ENCODE measurements at regions not wholly inside any gene's neighbourhood (a gene's known extent, or its start where the extent isn't known, plus 50 kb on each side); places are given as distances from the start of the nearest gene placed in this dataset.
"Not testable (repeated sequence)": the region's sequence is repeated elsewhere in the genome, so short reads cannot be mapped to it uniquely, and the experiment has no call there.

DNA sequence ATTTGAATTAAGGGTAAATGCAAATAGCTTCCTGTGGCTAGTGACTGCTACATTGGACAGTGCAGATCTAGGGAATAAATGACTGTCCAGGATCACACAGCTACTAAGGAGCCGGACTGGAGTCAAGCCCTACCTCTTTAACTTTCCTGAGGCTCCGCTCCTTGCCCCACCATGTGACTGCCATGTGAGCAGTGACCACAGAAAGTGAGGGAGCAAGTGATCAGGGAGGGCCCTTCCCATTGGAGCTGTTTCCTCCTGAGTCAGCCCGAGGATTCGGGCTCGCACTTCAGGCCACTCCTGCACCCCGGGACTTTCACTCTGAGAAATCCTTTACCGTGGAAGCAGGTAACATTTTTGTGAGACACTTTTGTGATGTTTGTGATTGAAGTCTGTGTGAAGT, 198.0 kb downstream of the ANKRD30B start:
- DNase-seq: no peak
- Mint-ChIP-seq H3K4me3 (no peak overlapping the region), H3K27ac (no peak overlapping the region), H3K9me3 (peaks cover 95% of the 10 kb centered on the region), H3K27me3 (ENCODE audit: low read depth, poor library complexity) (no peaks in the 10 kb centered on the region), H3K4me1 (no peaks in the 10 kb centered on the region), H3K36me3 (ENCODE audit: low read depth) (no peaks in the 10 kb centered on the region)
- TF ChIP-seq, protein P1, sequence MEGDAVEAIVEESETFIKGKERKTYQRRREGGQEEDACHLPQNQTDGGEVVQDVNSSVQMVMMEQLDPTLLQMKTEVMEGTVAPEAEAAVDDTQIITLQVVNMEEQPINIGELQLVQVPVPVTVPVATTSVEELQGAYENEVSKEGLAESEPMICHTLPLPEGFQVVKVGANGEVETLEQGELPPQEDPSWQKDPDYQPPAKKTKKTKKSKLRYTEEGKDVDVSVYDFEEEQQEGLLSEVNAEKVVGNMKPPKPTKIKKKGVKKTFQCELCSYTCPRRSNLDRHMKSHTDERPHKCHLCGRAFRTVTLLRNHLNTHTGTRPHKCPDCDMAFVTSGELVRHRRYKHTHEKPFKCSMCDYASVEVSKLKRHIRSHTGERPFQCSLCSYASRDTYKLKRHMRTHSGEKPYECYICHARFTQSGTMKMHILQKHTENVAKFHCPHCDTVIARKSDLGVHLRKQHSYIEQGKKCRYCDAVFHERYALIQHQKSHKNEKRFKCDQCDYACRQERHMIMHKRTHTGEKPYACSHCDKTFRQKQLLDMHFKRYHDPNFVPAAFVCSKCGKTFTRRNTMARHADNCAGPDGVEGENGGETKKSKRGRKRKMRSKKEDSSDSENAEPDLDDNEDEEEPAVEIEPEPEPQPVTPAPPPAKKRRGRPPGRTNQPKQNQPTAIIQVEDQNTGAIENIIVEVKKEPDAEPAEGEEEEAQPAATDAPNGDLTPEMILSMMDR (IDR thresholded peaks at IDR 0.05): no peak

DNA sequence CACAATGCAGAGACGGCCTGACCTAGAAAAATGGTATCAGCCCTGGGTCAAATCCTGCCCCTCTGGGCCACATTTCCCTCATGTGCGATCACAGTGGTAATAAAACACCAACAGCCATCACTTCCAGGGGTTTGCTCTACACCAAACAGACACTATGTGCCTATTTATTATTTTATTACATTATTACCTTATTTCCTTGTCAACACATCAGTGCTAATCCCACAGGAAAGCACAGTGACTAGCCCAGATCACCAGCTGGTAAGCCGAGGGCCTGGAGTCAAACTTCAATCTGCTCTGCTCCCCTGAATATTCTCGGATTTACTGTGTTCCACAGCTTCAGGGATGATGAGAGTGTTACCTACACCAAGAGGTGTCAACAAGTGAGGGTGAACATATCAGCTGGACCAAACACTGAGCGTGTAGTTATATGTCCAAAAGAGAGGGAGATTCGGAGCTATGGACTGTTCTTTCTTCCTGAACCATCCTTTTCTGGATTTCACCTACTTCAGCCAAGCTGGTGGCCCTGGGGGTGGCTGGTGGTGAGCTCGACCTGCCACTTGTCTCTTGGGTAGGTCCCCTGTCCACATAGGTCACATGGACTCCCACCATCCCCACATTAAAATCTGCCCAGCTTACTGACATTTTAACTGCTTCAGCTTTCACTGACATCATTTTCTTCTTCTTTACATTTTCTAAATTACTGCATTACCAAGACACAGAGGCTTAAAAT, 198.9 kb downstream of the ANKRD30B start:
- H3K4me1 Mint-ChIP-seq; H3K27ac Mint-ChIP-seq; H3K36me3 Mint-ChIP-seq (ENCODE audit: low read depth); DNase-seq; H3K27me3 Mint-ChIP-seq (ENCODE audit: low read depth, poor library complexity); H3K4me3 Mint-ChIP-seq: not testable (repeated sequence)
- peaks cover 97% of the 10 kb centered on the region for H3K9me3 Mint-ChIP-seq

DNA sequence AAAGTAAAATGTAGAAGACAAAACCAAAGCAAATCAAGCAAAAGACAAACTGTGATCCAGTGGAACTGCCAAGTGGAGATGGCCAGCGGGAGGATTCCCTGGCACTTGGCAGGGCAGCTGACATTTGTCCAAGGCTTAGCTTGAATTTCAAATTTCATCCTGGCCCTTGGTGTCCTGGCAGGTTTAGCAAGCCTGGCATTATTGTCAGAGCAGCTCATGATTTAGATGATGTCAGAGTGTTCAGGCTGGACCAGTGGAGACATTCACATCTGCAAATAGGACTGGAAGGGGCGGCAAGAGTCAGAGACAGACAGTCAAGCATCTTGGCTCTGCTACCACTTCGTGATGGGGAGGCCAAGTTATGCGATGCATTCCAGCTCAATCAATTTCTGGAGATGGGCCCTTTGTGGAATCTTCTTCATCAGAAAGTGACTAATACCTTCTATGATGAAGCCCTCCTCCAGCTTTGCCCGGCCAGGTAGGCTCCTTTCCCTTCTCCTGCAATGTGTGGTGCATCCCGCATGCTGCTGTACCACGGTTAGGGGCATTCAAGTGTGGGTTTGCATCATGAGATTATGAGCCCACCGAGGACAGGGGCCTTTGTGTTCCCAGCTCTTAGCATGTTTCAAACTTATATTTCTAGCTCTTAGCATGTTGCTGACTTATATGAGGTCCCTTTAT, 199.7 kb downstream of the ANKRD30B start:
- no peaks in the 10 kb centered on the region for H3K36me3 Mint-ChIP-seq (ENCODE audit: low read depth)
- H3K9me3 Mint-ChIP-seq: peaks cover 95% of the 10 kb centered on the region
- no peaks in the 10 kb centered on the region for H3K4me1 Mint-ChIP-seq
- DNase-seq: no peak
- H3K27me3 Mint-ChIP-seq (ENCODE audit: low read depth, poor library complexity): no peaks in the 10 kb centered on the region
- H3K27ac Mint-ChIP-seq: no peak overlapping the region
- no peak overlapping the region for H3K4me3 Mint-ChIP-seq
- TF ChIP-seq, protein P1 (IDR thresholded peaks at IDR 0.05): no peak

DNA sequence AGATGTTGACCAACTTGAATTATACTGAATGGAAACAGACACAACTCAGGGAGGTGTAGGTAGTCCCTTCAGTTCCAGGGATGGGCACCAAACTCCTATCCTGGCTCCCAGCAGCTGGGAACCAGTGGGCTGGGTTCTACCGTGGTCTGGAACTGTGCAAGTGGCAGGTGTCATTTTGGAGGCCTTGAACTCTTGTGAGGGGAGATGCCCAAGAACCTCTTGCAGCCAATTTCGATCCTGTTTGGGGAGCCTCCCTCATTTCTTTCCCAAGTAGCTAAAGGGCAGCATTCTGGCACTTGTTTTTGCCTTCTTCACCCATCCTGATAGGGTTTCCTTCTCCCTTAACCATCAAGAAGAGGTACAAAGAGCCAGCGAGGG, 200.2 kb downstream of the ANKRD30B start:
- no peak overlapping the region for H3K27ac Mint-ChIP-seq
- H3K36me3 Mint-ChIP-seq (ENCODE audit: low read depth): no peaks in the 10 kb centered on the region
- H3K9me3 Mint-ChIP-seq: peaks cover 94% of the 10 kb centered on the region
- TF ChIP-seq, protein P1 (IDR thresholded peaks at IDR 0.05): no peak
- DNase-seq: no peak
- no peak overlapping the region for H3K4me3 Mint-ChIP-seq
- no peaks in the 10 kb centered on the region for H3K27me3 Mint-ChIP-seq (ENCODE audit: low read depth, poor library complexity)
- no peaks in the 10 kb centered on the region for H3K4me1 Mint-ChIP-seq

DNA sequence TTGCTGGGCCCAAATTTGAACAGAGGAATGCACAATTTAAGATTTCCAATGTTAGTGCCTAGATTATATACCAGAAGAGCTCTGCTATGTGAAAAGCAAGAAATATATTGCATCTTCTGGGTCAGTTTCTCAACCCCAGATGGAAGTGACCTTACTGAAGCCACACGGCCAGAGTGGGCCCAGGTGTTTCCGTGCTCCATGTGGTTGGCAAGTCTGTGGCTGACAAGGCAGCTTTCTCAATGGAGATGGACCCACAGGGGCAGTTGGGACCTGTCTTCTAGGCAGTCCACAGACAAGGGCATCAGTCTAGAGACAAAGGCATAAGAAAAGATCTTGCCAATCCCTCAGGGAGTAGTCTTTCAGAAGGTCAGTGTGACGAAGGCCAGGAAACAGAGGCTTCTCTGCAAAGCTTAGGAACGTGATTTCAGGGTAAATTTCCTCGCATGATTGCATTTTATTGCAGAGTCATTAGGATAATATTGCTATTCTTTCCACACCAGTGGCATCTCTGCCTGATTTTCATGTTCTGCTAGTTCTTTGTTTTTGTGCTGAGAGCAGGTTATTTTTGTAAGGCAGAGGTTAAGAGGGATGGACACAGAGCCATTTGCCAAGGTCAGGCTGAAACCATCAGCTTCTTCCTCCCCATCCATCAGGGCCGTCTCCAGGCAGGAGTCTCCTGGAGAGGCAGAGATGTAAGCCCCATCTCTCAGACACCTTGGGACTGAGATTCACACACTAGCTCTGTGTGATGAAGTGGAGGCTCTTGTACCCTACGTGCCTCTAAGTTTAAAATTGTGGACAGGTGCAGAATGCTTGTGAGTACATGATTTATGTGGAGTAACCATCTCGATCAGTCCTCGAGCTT, 202.1 kb downstream of the ANKRD30B start:
- no peaks in the 10 kb centered on the region for H3K36me3 Mint-ChIP-seq (ENCODE audit: low read depth)
- H3K4me3 Mint-ChIP-seq: no peak overlapping the region
- H3K27ac Mint-ChIP-seq: no peak overlapping the region
- TF ChIP-seq, protein P1 (IDR thresholded peaks at IDR 0.05): no peak
- no peak for DNase-seq
- H3K4me1 Mint-ChIP-seq: no peaks in the 10 kb centered on the region
- no peaks in the 10 kb centered on the region for H3K27me3 Mint-ChIP-seq (ENCODE audit: low read depth, poor library complexity)
- peaks cover 86% of the 10 kb centered on the region for H3K9me3 Mint-ChIP-seq

DNA sequence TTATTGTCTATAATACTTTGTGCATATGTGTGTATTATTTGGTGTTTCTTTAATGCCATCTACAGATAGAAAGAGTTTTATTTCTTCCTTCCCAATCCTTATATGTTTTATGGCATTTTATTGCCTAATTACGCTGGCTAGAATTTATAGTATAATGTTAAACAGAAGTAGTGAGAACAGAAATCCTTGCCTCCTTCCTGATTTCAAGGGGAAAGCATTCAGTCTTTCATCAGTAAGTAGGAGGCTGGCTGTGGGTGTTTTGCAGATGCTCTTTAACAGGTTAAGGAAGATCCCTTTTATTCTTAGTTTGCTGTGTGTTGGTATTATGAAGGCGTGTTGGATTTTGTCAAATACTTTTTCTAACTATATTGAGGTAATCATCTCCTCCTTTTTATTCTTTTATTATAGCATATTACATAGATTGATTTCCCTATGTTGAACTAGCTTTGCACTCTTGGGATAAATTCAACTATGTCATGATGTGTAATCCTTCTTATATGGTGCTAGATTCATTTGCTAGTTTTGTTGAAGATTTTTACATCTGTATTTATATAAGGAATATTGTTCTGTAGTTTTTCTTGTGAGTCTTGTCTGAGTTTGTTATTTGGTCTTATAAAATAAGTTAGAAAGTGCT, 204.6 kb downstream of the ANKRD30B start:
- not testable (repeated sequence) for H3K27me3 Mint-ChIP-seq (ENCODE audit: low read depth, poor library complexity); H3K4me3 Mint-ChIP-seq; H3K27ac Mint-ChIP-seq; H3K4me1 Mint-ChIP-seq; DNase-seq; H3K36me3 Mint-ChIP-seq (ENCODE audit: low read depth)
- H3K9me3 Mint-ChIP-seq: peaks cover 78% of the 10 kb centered on the region
